Colonic mucosa (tissue), 4 donors: ENCODE measurements at regions not wholly inside any gene's neighbourhood (a gene's known extent, or its start where the extent isn't known, plus 50 kb on each side); places are given as distances from the start of the nearest gene placed in this dataset.

Source experiments
- DNase-seq: peaks from one replicate; pipeline ENCODE4 v3.0.0-alpha.2; 2020
- H3K27ac ChIP-seq: fragments of 200-600 bp; one replicate; pipeline ENCODE4 v1.8.0; 2021
- H3K27me3 ChIP-seq: fragments of 200-600 bp; one replicate; pipeline ENCODE4 v1.8.0; 2021
- H3K36me3 ChIP-seq: fragments of 200-600 bp; one replicate; pipeline ENCODE4 v1.8.0; 2021
- H3K4me1 ChIP-seq: fragments of 200-600 bp; one replicate; pipeline ENCODE4 v1.8.0; 2021; ENCODE audit warnings: mild to moderate bottlenecking
- H3K4me3 ChIP-seq: fragments of 200-600 bp; one replicate; pipeline ENCODE4 v1.8.0; 2021
- H3K9ac ChIP-seq, 2 donors: one replicate each; pipeline ENCODE4 v1.7.0; 2013; ENCODE audit warnings: control low read depth in 2 of 2, low read depth in 2 of 2, low read length in 2 of 2
- H3K9me3 ChIP-seq: fragments of 200-600 bp; one replicate; pipeline ENCODE4 v1.8.0; 2021
- intact Hi-C: fragments of 100-400 bp; cut with DNase I; formaldehyde crosslinking; loops from one replicate; pipeline ENCODE4 v1.14.1; 2022
- TF ChIP-seq, protein P1 (sequence below): fragments of 200-600 bp; IDR thresholded peaks from one replicate; pipeline ENCODE4 v1.8.0; 2022; ENCODE audit warnings: antibody characterized with exemption, mild to moderate bottlenecking
- donor health status: healthy.
- donor health status: DM: no; HTN: no; CAD: no.
- donor health status: DM: no; HTN: no; CAD: no.

DNA sequence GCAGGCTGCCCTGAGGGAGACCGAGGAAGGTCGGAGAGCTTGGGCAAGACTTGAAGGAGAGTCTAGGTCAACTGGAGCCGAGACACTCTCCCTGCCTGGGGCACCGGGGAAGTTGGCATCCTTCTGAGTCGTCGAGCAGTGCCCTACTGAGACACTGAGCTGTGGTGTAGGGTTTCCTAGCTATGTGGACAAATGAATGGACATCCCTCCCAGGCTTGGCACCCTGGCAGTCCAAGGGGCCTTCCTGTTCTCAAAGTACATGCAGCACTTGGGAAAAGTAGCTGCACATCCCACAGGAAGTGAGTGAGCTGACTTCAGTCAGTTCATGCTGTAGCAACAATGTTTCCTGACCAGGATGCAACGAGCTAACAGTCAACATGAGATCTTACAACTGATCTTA lies 57.2 kb upstream of the INPP5A start:
- Histone ChIP-seq H3K36me3 (no peaks in the 10 kb centered on the region), H3K9ac (no peak overlapping the region), H3K9me3 (no peaks in the 10 kb centered on the region), H3K27me3 (no peaks in the 10 kb centered on the region), H3K4me3 (no peak overlapping the region), H3K27ac (no peak overlapping the region), H3K4me1 (no peaks in the 10 kb centered on the region)
- TF ChIP-seq, protein P1, sequence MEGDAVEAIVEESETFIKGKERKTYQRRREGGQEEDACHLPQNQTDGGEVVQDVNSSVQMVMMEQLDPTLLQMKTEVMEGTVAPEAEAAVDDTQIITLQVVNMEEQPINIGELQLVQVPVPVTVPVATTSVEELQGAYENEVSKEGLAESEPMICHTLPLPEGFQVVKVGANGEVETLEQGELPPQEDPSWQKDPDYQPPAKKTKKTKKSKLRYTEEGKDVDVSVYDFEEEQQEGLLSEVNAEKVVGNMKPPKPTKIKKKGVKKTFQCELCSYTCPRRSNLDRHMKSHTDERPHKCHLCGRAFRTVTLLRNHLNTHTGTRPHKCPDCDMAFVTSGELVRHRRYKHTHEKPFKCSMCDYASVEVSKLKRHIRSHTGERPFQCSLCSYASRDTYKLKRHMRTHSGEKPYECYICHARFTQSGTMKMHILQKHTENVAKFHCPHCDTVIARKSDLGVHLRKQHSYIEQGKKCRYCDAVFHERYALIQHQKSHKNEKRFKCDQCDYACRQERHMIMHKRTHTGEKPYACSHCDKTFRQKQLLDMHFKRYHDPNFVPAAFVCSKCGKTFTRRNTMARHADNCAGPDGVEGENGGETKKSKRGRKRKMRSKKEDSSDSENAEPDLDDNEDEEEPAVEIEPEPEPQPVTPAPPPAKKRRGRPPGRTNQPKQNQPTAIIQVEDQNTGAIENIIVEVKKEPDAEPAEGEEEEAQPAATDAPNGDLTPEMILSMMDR: no peak
- DNase-seq: no peak
- intact Hi-C loops: no loop called here

DNA sequence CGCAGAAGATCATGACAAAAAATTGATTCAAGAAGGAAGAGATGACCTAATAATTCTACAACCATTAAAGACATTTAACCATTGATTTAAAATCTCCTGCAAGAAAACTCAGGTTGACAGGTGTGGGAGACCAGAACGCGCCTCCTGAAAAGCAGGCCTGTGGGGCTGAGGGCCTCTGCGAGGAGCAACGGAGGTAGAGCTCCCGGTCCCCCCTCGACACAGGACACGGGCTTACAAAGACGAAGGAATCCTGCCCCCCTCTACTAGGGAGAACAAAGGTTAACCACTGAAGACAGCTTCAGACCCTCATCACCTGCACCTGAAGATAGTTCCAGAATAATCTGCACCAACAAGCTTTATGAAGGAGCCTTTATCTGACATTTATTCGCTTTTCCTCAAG lies 55.9 kb upstream of the INPP5A start:
- Histone ChIP-seq H3K4me1 (no peaks in the 10 kb centered on the region), H3K9me3 (no peaks in the 10 kb centered on the region), H3K36me3 (no peaks in the 10 kb centered on the region), H3K4me3 (no peak overlapping the region), H3K27ac (no peak overlapping the region), H3K9ac (no peak overlapping the region), H3K27me3 (no peaks in the 10 kb centered on the region)
- intact Hi-C loops: no loop called here
- DNase-seq: no peak
- TF ChIP-seq, protein P1: no peak

DNA sequence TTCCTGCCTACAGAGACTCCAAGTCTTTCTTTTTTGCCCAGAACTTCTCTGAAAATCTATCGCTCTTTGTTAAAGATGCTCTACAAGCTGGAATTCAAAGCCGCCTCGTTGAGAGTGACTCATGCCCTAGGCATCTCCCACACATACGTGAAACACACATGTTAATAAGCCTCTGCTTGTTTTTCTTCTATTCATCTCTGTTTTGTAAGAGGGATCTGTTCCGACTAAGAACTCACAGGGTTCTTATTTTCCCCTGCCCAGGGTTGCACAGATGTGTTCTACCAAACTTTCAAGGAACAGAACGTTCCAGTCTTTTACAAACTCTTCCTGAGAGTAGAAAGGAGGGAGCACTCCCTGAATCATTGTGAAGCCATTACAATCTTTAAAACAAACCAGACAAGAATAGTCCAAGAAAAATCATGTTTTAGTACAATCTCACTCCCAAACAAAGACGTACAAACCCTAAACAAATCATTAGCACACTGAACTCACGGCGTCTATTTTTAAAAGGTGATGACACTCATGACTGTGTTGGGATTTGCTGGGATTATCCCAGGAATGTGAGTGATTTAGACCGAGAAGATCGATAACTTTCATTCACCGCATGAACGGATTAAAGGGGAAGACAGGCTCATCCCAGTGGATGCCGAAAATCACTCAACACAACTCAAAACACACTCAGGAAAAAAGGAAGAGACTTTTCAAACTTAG lies 55.3 kb upstream of the INPP5A start:
- Histone ChIP-seq H3K4me3 (no peak overlapping the region), H3K4me1 (no peaks in the 10 kb centered on the region), H3K27ac (no peak overlapping the region), H3K9ac (no peak overlapping the region), H3K27me3 (no peaks in the 10 kb centered on the region), H3K36me3 (no peaks in the 10 kb centered on the region), H3K9me3 (no peaks in the 10 kb centered on the region)
- no peak for DNase-seq
- TF ChIP-seq, protein P1: no peak
- intact Hi-C loops: no loop called here

DNA sequence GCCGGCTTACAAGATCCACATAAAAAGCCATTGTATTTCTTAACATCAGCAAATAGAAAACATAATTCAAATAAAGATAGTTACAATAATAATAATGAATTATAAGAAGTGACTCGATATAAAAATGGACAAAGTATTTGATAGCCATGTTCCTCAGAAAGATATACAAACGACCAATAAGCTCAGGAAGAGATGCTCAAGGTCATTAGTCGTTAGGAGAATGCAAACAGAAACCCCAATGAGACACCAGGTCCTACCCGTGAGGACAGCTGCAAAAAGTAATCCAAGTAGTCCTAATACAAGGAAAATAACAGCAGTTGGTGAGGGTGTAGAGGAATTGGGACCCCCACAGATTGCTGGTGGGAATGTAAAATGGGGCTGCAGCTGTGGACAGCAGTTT lies 54.2 kb upstream of the INPP5A start:
- Histone ChIP-seq H3K4me3 (no peak overlapping the region), H3K27ac (no peak overlapping the region), H3K9ac (no peak overlapping the region), H3K36me3 (no peaks in the 10 kb centered on the region), H3K4me1 (no peaks in the 10 kb centered on the region), H3K9me3 (no peaks in the 10 kb centered on the region), H3K27me3 (no peaks in the 10 kb centered on the region)
- intact Hi-C loops: no loop called here
- TF ChIP-seq, protein P1: no peak
- no peak for DNase-seq

DNA sequence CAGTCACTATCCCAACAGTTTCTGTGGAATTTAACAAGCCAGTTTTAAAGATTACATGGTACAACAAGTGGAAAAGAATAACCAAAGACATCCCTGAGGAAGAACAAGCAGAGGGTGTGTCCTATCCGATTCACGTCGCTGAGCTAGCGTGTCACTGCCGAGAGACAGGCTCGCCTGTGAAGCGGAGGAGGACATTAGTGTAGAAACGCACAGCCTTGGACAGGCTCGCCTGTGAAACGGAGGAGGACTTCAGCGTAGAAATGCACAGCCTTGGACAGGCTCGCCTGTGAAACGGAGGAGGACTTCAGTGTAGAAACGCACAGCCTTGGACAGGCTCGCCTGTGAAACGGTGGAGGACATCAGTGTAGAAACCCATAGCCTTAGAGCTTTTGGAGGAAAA lies 52.7 kb upstream of the INPP5A start:
- TF ChIP-seq, protein P1: no peak
- Histone ChIP-seq H3K9me3 (no peaks in the 10 kb centered on the region), H3K36me3 (no peaks in the 10 kb centered on the region), H3K4me1 (no peaks in the 10 kb centered on the region), H3K27ac (no peak overlapping the region), H3K27me3 (no peaks in the 10 kb centered on the region), H3K9ac (no peak overlapping the region), H3K4me3 (no peak overlapping the region)
- DNase-seq: no peak
- intact Hi-C loops: no loop called here
